ENCODE measurements at regions not wholly inside any gene's neighbourhood (a gene's known extent, or its start where the extent isn't known, plus 50 kb on each side); places are given as distances from the start of the nearest gene placed in this dataset.

DNA sequence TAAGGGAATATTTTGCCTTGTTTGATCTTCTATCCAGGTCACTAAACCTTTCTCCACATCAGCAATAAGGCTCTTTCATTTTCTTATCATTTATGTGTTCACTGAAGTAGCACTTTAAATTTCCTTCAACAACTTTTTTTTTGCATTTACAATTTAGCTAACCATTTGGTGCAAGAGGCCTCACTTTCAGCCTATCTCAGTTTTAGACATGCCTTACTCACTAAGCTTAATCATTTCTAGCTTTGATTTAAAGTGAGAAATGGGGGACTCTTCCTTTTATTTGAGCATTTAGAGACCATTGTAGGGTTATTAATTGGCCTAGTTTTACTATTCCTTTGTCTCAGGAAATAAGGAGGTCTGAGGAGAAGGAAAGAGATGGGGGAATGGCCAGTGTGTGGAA is 250.5 kb downstream of the AUH start:
- intact Hi-C loops (cut with DNase I): no loop called here
- ATAC-seq: no peak

DNA sequence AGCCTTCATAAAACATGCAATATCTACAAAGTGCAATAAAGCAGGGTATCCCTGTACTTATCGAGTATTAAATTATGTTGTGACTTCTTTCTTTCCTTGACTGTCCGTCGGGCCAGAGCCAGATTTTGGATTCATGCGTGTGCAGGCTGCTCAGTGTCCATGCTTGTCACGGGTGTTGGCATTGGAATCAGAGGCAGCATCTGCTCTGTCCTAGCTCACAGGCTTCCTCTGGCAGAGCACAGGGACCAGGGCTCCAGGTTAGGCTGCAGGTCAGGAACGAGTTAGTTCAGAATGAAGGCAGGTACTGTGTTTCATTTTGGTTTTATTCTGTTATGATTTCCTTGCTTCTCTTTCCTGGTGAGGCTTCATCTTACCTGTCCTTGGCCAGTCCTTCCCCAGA is 249.8 kb downstream of the AUH start:
- DNase-seq (no peak), ATAC-seq (no peak)
- intact Hi-C loops (cut with DNase I): no loop called here

More for the DNA sequence above, 250.5 kb downstream of the AUH start:
- DNase-seq: no peak

DNA sequence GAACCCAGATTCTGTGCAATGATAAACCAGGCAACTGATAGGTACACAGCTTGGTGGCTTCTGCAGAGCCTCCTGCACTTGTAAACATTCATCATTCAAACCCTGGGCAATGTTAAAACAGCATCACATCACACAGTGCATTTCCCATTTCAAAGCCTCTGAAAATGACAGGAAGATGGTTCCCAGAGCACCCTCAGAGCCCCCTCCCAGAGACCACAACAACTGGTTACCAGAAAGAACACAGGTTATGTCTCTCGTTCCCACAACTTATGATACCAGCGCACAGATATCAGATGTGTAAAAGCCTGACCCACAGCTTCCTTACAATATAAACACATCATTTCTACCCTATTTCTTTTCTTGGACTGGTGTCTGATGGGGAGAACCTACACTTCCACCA is 248.7 kb downstream of the AUH start:
- intact Hi-C loops (cut with DNase I): no loop called here

DNA sequence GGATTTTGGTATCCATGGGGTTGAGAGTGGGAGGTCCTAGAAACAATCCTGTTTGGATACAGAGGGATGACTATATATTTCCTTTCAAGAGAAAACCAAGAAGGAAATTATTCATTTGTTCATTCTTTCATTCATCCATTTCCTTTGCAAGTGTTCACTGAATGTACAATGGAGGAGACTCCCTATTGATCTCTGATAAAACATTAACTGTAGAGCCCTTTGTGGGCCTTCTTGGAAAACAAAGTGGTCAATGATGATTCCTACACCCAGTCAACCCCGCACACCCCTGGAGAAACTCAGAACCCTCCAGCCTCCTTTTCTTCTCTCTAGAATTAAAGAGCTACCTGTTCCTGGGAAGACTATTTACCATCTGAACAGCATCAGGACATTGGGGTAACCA is 247.3 kb downstream of the AUH start:
- ATAC-seq: no peak
- DNase-seq: no peak
- intact Hi-C loops (cut with DNase I): no loop called here

More for the DNA sequence above, 248.7 kb downstream of the AUH start:
- no peak for ATAC-seq
- DNase-seq: no peak

DNA sequence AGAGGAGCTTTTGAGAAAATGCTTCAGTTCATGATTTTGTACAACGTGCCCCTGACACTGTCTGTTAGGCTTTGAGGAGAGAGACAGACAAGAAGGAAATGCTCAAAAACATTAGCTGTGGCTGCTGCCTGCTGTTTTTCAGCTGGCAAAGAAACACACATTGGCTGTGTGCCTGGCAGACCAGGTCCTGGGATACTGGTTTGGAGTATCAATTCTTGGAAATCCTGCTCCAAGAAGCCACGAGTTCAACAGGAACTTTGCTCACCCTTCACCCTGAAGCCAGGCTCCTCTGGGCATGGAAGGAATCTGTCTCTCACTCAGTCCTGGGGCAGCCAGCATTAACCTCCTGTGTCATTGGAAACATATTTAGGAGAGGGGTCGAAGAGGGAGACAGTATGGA is 245.5 kb downstream of the AUH start:
- ATAC-seq (peak in 1 of 2 donors; percentile 18), DNase-seq (no peak)
- intact Hi-C loops (cut with DNase I): loop anchor here in 1 of 2 donors (2.0 to 5.0 kb wide), 2 partner anchors 21 to 76 kb away; no protein-coding TSS in a partner anchor

DNA sequence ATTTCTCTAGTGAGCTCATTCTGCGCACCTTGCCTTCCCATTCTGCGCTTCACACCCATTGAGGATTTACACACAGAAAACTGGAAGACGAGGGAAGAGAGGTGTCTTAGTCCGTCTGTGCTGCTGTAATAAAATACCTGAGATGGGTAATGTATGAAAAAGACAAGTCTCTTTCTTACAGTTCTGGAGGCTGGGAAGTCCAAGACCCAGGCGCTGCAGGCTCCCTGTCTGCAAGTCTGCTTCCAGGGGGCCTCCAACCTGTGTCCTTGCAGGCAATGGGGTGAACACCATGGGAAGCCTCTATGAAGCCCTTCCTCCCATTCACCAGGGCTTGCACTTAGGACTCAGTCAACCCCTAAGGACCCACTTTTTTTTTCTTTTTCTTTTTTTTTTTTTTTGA is 245.0 kb downstream of the AUH start:
- ATAC-seq (no peak), DNase-seq (no peak)
- intact Hi-C loops (cut with DNase I): loop anchor here in 1 of 2 donors (2.0 to 5.0 kb wide), 2 partner anchors 20 to 76 kb away; no protein-coding TSS in a partner anchor

DNA sequence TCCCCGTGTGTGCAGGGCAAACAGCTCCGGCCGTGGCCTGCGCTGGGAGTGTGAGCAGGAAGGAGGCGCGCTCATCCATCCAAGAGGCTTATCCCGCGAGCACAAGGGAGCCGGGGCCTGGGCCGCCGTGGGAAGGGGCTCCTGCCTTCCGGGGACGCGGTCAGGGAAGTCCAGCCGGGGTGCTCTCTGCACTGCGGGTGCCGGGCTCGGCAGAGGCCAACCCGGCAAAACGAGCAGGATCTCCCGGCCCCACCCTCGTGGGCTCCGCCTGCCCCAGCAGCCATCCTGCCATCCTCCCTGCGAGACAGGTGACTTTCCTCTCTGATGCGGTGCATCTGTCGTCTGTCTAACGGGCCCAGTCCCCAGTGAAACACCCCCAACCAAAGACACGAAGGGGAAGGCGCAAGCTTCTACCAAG is 244.2 kb downstream of the AUH start:
- intact Hi-C loops (cut with DNase I): loop anchor here in 1 of 2 donors (2.0 to 5.0 kb wide), 2 partner anchors 19 to 75 kb away; no protein-coding TSS in a partner anchor
- no peak for DNase-seq
- ATAC-seq: peak; percentile 1 to 21

DNA sequence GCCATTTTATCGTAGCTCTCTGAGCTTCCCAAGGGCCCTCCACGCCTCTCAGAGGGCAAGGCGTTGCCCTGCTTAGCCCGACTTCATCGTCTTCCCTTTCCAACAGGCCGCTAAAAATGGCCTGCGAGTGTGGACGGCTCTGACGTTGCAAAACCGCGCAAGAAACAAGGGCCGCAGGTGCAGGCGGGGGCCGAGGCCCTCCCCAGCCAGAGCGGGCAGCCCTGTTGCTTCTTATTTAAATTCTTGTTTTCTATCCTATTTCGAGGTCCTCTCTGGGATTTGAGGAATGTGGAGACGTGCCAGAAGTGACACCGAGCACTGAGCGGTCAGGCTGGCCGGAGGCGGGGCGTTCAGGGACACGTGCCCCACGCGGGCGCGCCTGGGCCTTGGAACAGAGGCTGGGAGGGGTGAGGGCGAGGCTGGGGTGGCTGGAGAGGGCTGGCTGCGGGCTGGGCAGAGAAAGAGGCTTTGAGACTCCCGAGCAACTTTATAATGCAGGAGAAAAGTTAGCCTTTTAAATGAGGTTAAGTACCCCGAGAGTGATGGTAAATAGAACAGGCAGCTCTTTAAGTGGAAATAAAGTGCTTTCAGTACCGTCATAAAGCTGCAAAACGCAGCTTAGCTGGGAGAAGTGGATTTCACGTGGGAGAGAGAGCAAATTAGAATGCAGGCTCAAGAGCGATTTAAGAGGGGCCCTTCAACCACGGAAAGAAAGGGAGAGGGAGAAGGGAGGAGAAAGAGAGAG is 243.6 kb downstream of the AUH start:
- intact Hi-C loops (cut with DNase I): loop anchor here in 1 of 2 donors (2.0 to 5.0 kb wide), 2 partner anchors 19 to 74 kb away; no protein-coding TSS in a partner anchor
- DNase-seq (peak; percentile 86), ATAC-seq (peak; percentile 98)

DNA sequence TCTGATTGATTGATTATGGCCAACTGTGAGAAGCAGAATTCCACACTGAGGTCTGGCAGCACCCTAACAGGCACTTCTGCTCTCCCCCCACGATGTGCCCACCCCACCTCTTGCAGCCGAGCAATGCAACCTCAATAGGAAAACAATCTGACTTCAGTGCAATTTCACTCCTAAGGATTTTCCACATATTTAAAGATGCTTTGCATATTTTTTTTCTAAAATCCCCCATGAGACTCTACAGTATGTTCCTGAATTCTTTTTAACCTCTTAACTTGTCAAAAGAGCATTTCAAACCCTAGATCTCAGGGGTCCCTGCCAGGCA is 243.1 kb downstream of the AUH start:
- no peak for ATAC-seq
- intact Hi-C loops (cut with DNase I): loop anchor here in 1 of 2 donors (5.0 kb wide), 1 partner anchor 74 kb away; no protein-coding TSS in a partner anchor
- DNase-seq: no peak

DNA sequence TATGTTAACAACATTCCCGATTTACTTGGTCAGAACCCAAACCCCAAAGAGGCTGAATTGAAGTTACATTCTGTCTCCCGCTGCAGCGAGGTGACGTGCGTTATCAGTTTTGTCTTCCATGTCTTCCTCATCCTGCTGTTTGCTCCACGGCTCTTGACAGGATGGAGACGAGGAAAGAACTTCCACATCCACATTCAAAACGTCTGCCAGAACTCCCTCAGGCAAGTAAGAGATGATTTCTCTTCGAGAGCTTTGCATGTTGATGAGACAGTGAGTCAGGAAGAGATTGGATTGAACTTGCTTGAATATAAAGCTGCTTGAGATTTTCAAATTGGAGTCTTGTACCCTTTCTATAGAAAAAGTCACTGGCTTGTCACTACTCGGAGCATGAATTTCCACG is 242.6 kb downstream of the AUH start:
- peak in 1 of 2 donors; percentile 22 for ATAC-seq

DNA sequence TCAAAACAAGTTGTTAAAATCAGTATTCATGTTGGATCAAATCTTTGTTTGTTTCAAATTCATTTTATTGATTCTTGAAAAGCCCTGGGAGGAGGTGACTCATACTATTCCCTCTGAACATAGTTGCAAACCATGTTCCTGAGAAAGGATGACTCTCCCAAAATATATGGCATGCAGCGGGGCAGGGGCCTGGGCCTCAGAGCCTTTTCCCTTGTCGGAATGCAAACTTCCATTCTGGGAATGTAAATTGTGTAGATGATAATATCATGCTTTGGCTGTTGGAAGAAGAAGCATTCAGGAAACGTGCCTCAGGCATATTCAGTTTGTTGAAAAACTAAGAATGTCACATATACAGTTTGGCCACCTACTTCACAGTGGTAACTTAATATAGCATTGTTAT is 242.0 kb downstream of the AUH start:
- ATAC-seq (no peak), DNase-seq (no peak)
- intact Hi-C loops (cut with DNase I): loop anchor here in 1 of 2 donors (5.0 kb wide), 1 partner anchor 73 kb away; no protein-coding TSS in a partner anchor

More for the DNA sequence above, 242.6 kb downstream of the AUH start:
- intact Hi-C loops (cut with DNase I): loop anchor here in 1 of 2 donors (5.0 kb wide), 1 partner anchor 73 kb away; no protein-coding TSS in a partner anchor
- no peak for DNase-seq

DNA sequence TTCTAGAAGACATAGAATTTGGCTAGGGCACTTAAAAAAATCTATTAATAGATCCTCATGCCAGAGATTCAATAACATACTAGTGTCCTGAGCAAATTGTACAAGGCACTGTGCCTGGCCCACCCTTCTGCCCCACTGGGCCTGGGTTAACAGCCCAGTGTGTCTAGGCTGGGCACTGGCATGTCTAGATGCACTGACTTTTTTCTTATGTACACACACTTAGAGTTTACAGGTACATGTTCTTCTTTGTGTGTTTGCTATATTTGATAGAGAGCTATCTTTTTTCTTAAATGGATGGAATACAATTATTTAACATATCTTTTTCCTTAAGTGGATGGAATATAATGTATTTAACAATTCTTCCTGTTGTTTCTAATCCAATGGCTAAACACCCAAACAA is 241.5 kb downstream of the AUH start:
- intact Hi-C loops (cut with DNase I): no loop called here
- DNase-seq (no peak), ATAC-seq (no peak)

DNA sequence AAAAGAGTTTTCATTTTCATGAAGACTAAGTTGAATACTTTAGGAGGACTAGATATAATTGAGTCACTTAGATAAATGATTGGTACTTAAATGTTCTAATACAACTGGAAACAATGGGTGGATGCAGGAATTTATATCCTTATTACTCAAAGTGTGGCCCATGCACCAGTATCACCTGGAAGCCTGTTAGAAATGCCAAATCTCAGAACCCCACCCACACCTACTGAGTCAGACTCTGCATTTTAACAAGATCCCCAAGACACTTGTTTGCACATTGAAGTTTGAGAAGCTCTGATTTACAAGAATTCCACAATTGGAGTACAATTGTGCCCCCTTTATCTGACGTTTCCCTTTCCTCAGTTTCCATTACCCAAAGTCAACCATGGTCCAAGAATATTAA is 239.0 kb downstream of the AUH start:
- ATAC-seq: no peak
- intact Hi-C loops (cut with DNase I): no loop called here
- DNase-seq: no peak

DNA sequence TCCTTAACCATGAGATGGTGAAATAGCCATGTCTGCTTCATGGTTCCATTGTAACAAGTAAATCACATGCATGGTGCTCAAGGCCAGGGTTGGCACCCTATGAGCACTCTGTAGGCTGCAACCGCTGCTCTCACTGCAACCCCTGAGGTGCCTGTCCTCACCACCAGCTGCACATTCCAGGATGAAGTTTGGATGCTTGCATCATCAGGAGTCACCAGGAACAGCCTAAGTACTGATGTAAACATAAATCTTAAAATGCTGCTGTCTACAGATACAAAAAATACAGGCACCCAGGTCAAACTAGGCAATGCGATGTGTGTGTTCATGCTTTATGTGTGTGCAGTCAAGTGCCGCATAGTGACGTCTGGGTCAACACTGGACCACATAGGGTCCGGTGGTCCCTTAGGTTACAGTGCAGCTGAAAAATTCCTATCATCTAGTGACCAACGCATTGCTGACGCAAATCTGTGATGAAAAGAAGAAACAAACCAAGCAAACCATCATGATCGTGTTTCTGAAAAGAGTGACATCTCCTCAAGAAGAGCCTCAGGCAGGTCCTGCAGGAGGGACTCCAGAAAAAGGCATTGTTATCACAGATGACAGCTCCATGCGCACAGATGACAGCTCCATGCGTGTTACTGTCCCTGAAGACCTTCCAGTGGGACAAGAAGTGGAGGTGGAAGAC is 234.8 kb downstream of the AUH start:
- intact Hi-C loops (cut with DNase I): no loop called here
- DNase-seq (no peak), ATAC-seq (no peak)

DNA sequence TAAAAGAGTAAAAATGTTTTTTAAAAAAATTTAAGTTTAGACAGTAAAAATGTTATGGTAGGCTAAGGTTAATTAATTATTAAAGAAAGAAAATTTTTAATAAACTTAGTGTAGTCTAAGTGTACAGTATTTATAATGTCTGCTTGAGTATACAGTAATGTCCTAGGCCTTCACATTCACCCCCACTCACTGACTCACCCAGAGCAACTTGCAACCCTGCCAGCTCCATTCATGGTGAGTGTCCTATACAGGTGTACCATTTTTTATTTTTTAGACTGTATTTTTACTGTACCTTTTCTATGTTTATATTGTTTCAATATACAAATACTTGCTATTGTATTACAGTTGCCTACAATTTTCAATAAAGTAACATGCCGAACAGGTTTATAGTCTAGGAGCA is 234.1 kb downstream of the AUH start:
- ATAC-seq (no peak), DNase-seq (no peak)
- intact Hi-C loops (cut with DNase I): no loop called here

DNA sequence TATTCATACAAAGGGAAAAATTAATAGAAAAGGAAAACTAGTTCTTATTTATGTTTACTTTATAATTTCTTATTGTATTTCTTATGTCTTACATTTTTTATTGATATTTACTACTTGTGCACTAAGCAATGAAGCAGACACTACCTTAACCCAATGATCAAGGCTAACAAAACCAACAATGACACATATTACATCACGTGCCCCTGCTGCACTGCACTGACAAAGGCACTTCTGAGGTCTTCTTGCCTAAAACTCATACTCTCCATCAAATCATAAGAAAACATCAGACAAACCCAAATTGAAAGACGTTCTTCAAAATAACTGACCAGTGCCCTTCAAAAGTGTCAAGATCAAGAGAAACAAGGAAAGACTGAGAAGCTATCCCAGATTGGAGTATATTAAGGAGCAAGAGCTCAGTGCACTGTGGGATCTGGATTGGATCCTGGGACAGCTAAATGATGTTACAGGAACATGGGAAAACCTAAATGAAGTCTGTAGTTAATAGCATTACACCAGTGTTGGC is 230.9 kb downstream of the AUH start:
- DNase-seq: no peak
- ATAC-seq: no peak
- intact Hi-C loops (cut with DNase I): no loop called here

DNA sequence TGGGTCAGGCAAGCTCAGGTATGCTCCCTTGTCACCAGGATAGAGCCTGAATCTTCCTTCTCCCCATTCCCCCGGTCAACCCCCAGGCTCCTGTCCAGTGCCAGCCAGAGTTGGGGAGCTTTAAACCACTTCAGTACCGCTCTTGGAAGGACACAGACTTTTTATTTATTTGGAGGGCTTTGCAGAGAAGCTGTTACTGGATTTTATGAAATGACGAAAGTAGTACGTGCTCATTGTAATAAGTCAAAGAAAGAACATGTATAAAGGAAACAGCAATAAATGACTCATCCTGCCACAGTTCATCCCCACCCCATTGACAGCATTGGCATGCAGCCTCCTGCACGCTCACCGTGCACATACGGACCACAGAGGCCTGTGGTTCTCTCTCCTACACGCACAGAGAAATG is 230.3 kb downstream of the AUH start:
- ATAC-seq: peak in 1 of 2 donors; percentile 29
- intact Hi-C loops (cut with DNase I): no loop called here
- no peak for DNase-seq

DNA sequence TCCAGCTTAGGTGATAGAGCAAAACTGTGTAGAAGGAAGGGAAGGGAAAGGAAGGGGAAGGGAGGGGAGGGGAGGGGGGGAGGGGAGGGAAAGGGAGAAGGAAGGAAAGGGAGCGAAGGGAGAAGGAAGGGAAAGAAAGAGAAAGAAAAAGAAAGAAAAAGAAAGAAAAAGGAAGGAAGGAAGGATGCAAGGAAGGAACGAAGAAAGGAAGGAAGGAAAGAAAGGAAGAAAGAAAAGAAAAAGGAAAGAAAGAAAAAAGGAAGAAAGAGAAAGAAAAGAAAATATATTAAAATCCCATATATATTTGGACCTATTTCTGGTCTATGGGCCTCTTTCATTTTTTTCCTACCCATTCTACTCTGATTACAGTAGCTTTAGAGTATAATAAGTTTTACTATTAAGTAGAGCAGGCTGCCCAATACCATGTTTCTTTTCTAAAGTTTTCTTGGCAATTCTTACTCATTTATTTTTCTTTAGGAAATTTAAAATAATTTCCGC is 229.1 kb downstream of the AUH start:
- ATAC-seq (no peak), DNase-seq (no peak)
- intact Hi-C loops (cut with DNase I): no loop called here

DNA sequence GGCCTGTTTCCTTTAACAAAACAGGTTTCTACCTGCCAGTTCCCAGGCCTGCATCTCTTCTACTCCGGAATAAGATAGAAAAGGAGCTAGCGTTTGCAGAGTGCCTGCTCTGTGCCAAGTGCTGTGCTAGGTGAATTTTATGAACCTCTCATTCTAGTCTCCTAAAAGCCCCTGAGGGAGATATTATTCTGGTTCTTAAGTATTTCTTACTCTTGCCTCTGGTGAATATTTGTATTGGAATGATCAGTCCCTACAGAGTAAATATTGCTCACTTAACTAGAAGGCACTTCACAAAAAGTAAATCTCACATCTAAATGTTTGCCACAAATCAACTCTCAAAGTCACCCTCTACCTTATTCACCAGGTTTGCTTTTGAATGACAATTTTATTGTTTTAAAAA is 227.1 kb downstream of the AUH start:
- intact Hi-C loops (cut with DNase I): no loop called here
- DNase-seq (no peak), ATAC-seq (no peak)

DNA sequence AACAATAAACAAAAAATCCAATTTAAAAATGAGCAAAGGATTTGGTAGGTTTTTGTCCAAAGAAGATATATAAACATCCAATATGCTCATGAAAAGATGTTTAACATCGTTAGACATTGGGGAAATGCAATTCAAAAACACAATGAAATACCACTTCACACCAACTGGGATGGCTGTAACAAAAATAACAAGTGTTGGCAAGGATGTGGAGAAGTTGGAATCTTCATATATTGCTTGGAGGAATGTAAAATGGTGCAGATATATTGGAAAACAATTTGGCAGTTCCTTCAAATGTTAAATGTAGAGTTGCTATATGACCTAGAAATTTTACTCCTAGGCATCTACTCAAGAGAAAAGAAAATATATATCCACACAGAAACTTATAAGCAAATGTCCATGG is 224.3 kb downstream of the AUH start:
- no peak for ATAC-seq
- DNase-seq: no peak
- intact Hi-C loops (cut with DNase I): loop anchor here in 1 of 2 donors (2.0 kb wide), 1 partner anchor 21 kb away; no protein-coding TSS in a partner anchor

Measured in left cardiac atrium (tissue), 4 donors.